BE2C (cell line): ENCODE measurements at regions not wholly inside any gene's neighbourhood (a gene's known extent, or its start where the extent isn't known, plus 50 kb on each side); places are given as distances from the start of the nearest gene placed in this dataset.

ENCODE experiments used
- DNase-seq: peaks from one replicate; pipeline ENCODE4 v3.0.0-alpha.2; 2020
- H3K27me3 ChIP-seq: fragments of 250-450 bp; sonication (Bioruptor Pico); 2 replicates; pipeline ENCODE4 v1.5.1; 2020; ENCODE audit warnings: mild to moderate bottlenecking
- H3K36me3 ChIP-seq: fragments of 250-450 bp; sonication (Bioruptor Pico); 2 replicates; pipeline ENCODE4 v1.5.1; 2020; ENCODE audit warnings: mild to moderate bottlenecking
- H3K4me1 ChIP-seq: fragments of 250-450 bp; sonication (Bioruptor Pico); 2 replicates; pipeline ENCODE4 v1.5.1; 2020
- H3K4me3 ChIP-seq: 2 replicates; pipeline ENCODE4 v1.5.1; 2011; ENCODE audit warnings: low read depth, low read length
- H3K9me3 ChIP-seq: fragments of 250-450 bp; sonication (Bioruptor Pico); 2 replicates; pipeline ENCODE4 v1.5.1; 2020
- CTCF ChIP-seq: IDR thresholded peaks from 2 replicates; pipeline ENCODE4 v1.5.1; 2012; ENCODE audit warnings: mild to moderate bottlenecking, low read depth, low read length

DNA sequence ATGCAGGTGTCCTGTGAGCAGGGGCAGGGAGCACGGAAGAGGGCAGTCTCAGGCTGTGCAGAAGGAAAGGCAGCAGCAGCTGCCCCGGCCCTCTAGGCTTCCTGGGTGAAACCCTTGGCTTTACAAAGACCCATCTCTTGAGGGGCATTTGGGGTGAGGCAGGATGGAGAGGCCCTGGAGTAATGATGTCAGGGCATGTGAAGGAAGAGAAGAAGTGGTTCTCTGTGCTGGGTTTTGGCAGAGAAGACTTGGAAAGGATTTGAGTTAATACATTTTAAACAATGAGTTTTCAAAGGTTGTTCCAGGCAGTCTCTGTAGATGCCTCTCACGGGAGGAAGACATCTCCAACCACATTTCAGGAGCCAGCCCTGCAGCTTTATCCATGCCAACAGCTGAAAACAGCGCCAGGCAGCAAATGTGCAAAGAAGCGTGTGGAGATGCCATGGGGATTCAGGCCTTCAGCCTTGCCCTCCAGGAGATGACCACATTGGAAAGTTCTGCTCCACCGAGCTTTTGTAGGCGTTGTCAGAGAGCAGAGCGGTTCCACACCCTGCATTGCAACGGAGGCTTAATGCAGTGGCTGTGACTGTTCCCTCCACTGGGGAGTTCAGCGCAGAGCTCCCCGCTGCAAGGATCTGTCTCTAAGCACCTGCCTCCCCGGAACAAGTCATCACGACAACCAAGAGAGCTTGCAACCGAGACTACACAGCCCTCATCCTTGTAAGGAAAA lies 322.8 kb downstream of the UQCRFS1 start:
- H3K4me3 ChIP-seq = no peak overlapping the region
- H3K36me3 ChIP-seq = no peaks in the 10 kb centered on the region
- no peaks in the 10 kb centered on the region for H3K9me3 ChIP-seq
- no peak for TF ChIP-seq CTCF
- H3K27me3 ChIP-seq = no peaks in the 10 kb centered on the region
- DNase-seq = no peak
- H3K4me1 ChIP-seq = no peaks in the 10 kb centered on the region

DNA sequence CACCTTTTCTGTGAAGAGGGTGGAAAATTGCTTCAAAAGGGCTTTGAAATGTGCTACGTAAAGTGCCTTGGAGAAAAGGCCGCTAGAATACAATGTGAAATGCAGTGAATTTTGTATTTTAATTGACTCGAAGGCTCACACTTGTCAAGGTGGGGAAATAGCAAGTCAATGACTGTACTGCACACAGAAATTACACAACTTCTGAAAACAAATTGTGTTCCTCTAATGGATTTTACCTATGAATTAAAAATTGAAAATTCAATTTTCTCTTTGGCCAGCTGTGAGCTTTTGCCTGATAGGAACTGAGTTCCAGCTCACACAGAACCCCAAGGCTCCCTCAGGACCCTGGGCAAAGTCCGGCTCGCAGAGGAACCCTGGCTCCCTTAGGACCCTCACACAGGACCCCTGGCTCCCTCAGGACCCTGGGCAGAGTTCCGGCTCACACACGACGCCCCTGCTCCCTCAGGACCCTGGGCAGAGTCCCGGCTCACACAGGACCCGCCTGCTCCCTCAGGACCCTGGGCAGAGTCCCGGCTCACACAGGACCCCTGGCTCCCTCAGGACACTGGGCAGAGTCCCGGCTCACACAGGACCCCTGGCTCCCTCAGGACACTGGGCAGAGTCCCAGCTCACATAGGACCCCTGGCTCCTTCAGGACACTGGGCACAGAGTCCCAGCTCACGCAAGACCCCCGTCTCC lies 324.9 kb downstream of the UQCRFS1 start:
- Histone ChIP-seq H3K27me3 (no peaks in the 10 kb centered on the region), H3K9me3 (no peaks in the 10 kb centered on the region), H3K36me3 (no peaks in the 10 kb centered on the region), H3K4me1 (no peaks in the 10 kb centered on the region), H3K4me3 (no peak overlapping the region)
- TF ChIP-seq CTCF = no peak
- DNase-seq = no peak

DNA sequence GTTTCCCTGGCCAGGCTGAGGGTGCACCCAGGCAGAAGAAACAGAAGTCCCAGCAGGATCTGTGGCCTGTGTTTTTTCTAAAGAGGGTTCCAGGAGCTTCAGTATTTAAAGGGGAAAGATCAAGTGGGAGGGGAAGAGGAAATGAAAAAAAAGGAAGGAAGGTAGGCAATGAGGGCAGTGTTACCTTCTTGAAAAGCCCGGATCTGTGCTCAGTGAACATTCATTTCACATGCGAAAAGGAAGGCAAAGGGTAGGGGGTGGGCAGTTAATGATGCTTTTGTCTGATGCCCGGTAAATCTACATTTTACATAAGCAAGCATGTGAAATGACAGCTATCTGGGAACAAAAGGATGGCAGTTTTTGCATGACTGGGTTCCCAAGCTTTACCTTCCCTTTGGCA lies 326.2 kb downstream of the UQCRFS1 start:
- no peak for DNase-seq
- no peaks in the 10 kb centered on the region for H3K4me1 ChIP-seq
- H3K27me3 ChIP-seq = no peaks in the 10 kb centered on the region
- H3K9me3 ChIP-seq = no peaks in the 10 kb centered on the region; the same call in 1 of the 2 replicates
- no peak overlapping the region for H3K4me3 ChIP-seq
- H3K36me3 ChIP-seq = no peaks in the 10 kb centered on the region
- no peak for TF ChIP-seq CTCF

DNA sequence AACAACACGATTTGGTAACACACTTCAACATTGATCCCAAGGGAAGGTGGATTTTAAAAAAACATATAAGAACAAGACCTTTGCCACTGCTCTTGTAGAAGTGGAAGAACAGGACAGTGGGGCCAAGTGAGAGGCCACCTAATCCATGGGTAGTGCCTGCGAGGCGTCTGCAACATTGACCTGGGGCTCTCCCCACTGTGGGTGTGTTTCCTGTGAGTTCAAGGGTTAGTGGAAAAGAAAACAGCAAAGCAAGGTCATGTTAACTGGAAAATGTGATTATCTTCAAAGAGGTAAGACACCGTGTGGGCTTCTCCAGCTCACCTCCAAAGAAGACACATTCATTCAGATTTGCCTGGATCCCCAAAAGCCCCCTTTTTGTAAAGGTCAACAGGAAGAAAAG lies 327.0 kb downstream of the UQCRFS1 start:
- Histone ChIP-seq H3K27me3 (no peaks in the 10 kb centered on the region), H3K36me3 (no peaks in the 10 kb centered on the region), H3K4me1 (no peaks in the 10 kb centered on the region), H3K4me3 (no peak overlapping the region), H3K9me3 (no peaks in the 10 kb centered on the region; the same call in 1 of the 2 replicates)
- no peak for TF ChIP-seq CTCF
- no peak for DNase-seq

DNA sequence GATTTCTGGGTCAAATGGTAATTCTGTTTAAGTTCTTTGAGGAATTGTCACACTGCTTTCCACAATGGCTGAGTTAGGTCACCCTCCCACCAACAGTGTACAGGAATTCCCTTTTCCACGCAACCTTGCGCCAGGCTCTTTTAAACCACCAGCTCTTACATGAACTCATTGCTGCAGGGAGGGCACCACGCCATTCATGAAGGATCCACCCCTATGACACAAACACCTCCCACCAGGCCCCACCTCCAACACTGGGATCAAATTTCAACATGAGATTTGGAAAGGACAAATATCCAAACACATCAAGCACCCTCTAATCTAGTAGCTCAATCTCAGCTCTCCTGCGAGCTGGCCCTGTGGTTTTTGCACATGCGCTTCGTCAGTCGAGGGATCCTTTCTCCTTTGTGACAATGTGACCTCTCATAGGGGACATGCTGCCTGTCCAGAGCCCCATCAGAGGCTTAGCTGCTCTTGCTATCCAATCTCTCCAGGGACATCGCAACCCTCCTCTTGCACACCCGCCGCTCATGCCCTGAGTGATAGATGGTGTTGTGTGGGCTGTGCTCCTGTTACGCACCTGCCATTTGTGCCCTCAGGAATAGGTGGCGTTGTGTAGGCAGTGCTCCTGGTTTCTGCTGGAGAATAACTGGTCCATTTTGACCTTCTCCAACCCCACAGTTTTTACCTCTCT lies 328.0 kb downstream of the UQCRFS1 start:
- H3K4me3 ChIP-seq = no peak overlapping the region
- no peaks in the 10 kb centered on the region for H3K27me3 ChIP-seq
- no peak for TF ChIP-seq CTCF
- H3K4me1 ChIP-seq = no peaks in the 10 kb centered on the region
- no peak for DNase-seq
- H3K36me3 ChIP-seq = no peaks in the 10 kb centered on the region
- no peaks in the 10 kb centered on the region; the same call in 1 of the 2 replicates for H3K9me3 ChIP-seq
